ENCODE measurements at regions not wholly inside any gene's neighbourhood (a gene's known extent, or its start where the extent isn't known, plus 50 kb on each side); places are given as distances from the start of the nearest gene placed in this dataset.

- ATAC-seq (ENCODE audit: low read depth) (no peak), DNase-seq (no peak)
- Histone ChIP-seq H3K27ac (ENCODE audit: low read length in 2 of 2) (no peak overlapping the region), H3K9me3 (ENCODE audit: control extremely low read depth in 1 of 3, control insufficient read depth in 2 of 3, insufficient read depth in 1 of 3, low read length in 2 of 3) (peaks cover 0 to 15% (median 0%) of the 10 kb centered on the region in 3 donors), H3K9ac (ENCODE audit: low read length) (no peak overlapping the region), H3K27me3 (replicated peaks in 1 of 4; ENCODE audit: control extremely low read depth in 1 of 4, control insufficient read depth in 3 of 4, insufficient read depth in 4 of 4, low read length in 3 of 4) (no peaks in the 10 kb centered on the region), H3K4me3 (ENCODE audit: control extremely low read depth in 1 of 5, extremely low read depth in 1 of 5, insufficient read depth in 1 of 5, low read depth in 2 of 5, low read length in 4 of 5) (no peak overlapping the region), H2AFZ (ENCODE audit: insufficient read depth, low read depth, low read length, poor library complexity, severe bottlenecking) (no peak overlapping the region), H3K36me3 (replicated peaks in 1 of 2; ENCODE audit: control extremely low read depth in 1 of 2, control insufficient read depth in 1 of 2, extremely low read depth in 1 of 2, insufficient read depth in 2 of 2, low read length in 1 of 2) (no peaks in the 10 kb centered on the region), H3K4me1 (ENCODE audit: control insufficient read depth in 2 of 2, insufficient read depth in 2 of 2, low read length in 2 of 2) (no peaks in the 10 kb centered on the region), H3K4me2 (replicated peaks; ENCODE audit: low read depth, low read length, poor library complexity, severe bottlenecking) (no peak overlapping the region), H3K79me2 (ENCODE audit: control insufficient read depth, insufficient read depth, low read length) (no peaks in the 10 kb centered on the region), H4K20me1 (ENCODE audit: control insufficient read depth, insufficient read depth, low read length, poor library complexity, severe bottlenecking) (no peaks in the 10 kb centered on the region)
- ChIA-PET CTCF (no interaction called here), POLR2A (no interaction called here)
- no peak overlapping the region for H3K27ac Mint-ChIP-seq
- H3K27me3 Mint-ChIP-seq, result no peaks in the 10 kb centered on the region
- H3K9me3 Mint-ChIP-seq (ENCODE audit: insufficient read depth), result no peaks in the 10 kb centered on the region
- WGBS (ENCODE audit: insufficient coverage), result 95% methylated on average over 18 of the region's 18 CpGs
- H3K4me1 Mint-ChIP-seq, result no peaks in the 10 kb centered on the region
- intact Hi-C loops (cut with micrococcal nuclease), result no loop called here
- H3K4me3 Mint-ChIP-seq, result no peak overlapping the region
- TF ChIP-seq EZH2 (IDR thresholded peaks at IDR 0.05; ENCODE audit: borderline replicate concordance, insufficient read depth, low read depth, low read length, poor library complexity, severe bottlenecking) (no peak), CTCF (IDR thresholded peaks at IDR 0.05) (no peak)
These were observed 818.9 kb downstream of the BRD1 start for GRCh38 chr22:49008682-49009235.

- no peaks in the 10 kb centered on the region for H3K27me3 ChIP-seq (replicated peaks in 1 of 4; ENCODE audit: control extremely low read depth in 1 of 4, control insufficient read depth in 3 of 4, insufficient read depth in 4 of 4, low read length in 3 of 4)
- no peak overlapping the region for H2AFZ ChIP-seq (ENCODE audit: insufficient read depth, low read depth, low read length, poor library complexity, severe bottlenecking)
- H3K9ac ChIP-seq (ENCODE audit: low read length), result no peak overlapping the region
- Mint-ChIP-seq H3K4me1 (no peaks in the 10 kb centered on the region), H3K27me3 (no peaks in the 10 kb centered on the region), H3K9me3 (ENCODE audit: insufficient read depth) (peaks cover 2% of the 10 kb centered on the region), H3K4me3 (no peak overlapping the region), H3K27ac (no peak overlapping the region)
- CTCF ChIA-PET, result no interaction called here
- H3K4me1 ChIP-seq (ENCODE audit: control insufficient read depth in 2 of 2, insufficient read depth in 2 of 2, low read length in 2 of 2), result no peaks in the 10 kb centered on the region
- H3K4me3 ChIP-seq (ENCODE audit: control extremely low read depth in 1 of 5, extremely low read depth in 1 of 5, insufficient read depth in 1 of 5, low read depth in 2 of 5, low read length in 4 of 5), result no peak overlapping the region
- ATAC-seq (ENCODE audit: low read depth) (no peak), DNase-seq (no peak)
- peaks cover 0 to 15% (median 0%) of the 10 kb centered on the region in 3 donors for H3K9me3 ChIP-seq (ENCODE audit: control extremely low read depth in 1 of 3, control insufficient read depth in 2 of 3, insufficient read depth in 1 of 3, low read length in 2 of 3)
- no peaks in the 10 kb centered on the region for H4K20me1 ChIP-seq (ENCODE audit: control insufficient read depth, insufficient read depth, low read length, poor library complexity, severe bottlenecking)
- no peaks in the 10 kb centered on the region for H3K36me3 ChIP-seq (replicated peaks in 1 of 2; ENCODE audit: control extremely low read depth in 1 of 2, control insufficient read depth in 1 of 2, extremely low read depth in 1 of 2, insufficient read depth in 2 of 2, low read length in 1 of 2)
- no peak overlapping the region for H3K4me2 ChIP-seq (replicated peaks; ENCODE audit: low read depth, low read length, poor library complexity, severe bottlenecking)
- H3K27ac ChIP-seq (ENCODE audit: low read length in 2 of 2), result no peak overlapping the region
- POLR2A ChIA-PET, result no interaction called here
- H3K79me2 ChIP-seq (ENCODE audit: control insufficient read depth, insufficient read depth, low read length), result no peaks in the 10 kb centered on the region
- 84% methylated on average over 10 of the region's 12 CpGs for WGBS (ENCODE audit: insufficient coverage)
- intact Hi-C loops (cut with micrococcal nuclease), result no loop called here
- TF ChIP-seq EZH2 (IDR thresholded peaks at IDR 0.05; ENCODE audit: borderline replicate concordance, insufficient read depth, low read depth, low read length, poor library complexity, severe bottlenecking) (no peak), CTCF (IDR thresholded peaks at IDR 0.05) (no peak)
These were observed 820.5 kb downstream of the BRD1 start for GRCh38 chr22:49007013-49007653.
